ENCODE measurements at regions not wholly inside any gene's neighbourhood (a gene's known extent, or its start where the extent isn't known, plus 50 kb on each side); places are given as distances from the start of the nearest gene placed in this dataset.

DNA sequence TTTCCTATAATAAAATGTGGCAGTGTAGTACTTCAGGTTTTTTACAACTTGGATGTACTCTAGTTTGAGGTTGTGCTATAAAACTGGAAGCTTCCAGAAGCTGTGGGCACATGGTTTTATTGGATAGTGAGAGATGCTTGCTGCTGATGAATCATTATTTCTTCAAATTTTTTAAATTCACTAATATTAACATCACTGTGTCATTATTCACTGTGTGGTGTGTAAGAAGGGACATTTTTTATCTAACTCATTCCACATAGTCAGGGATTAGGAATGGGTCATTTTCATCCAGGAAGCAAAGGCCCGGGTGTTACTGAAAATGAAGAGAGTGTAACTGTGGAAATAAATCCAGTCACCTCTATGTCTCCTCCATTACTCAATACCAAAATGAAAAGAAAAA lies 421.0 kb downstream of the TENT5A start:
- WGBS, 2 donors, result 92 to 93% methylated on average over 1 of the region's 1 CpG
- Histone ChIP-seq H3K27me3 (ENCODE audit: control insufficient read depth in 3 of 3, insufficient read depth in 3 of 3, low read length in 2 of 3) (no peaks in the 10 kb centered on the region), H3K9ac (ENCODE audit: insufficient read depth in 1 of 2, low read length in 2 of 2) (no peak overlapping the region), H3K9me3 (ENCODE audit: control insufficient read depth in 4 of 4, insufficient read depth in 3 of 4, low read length in 3 of 4) (no peaks in the 10 kb centered on the region), H3K36me3 (ENCODE audit: control insufficient read depth in 4 of 4, insufficient read depth in 4 of 4, low read length in 4 of 4) (no peaks in the 10 kb centered on the region), H3K4me1 (ENCODE audit: control insufficient read depth in 5 of 5, insufficient read depth in 5 of 5, low read length in 5 of 5) (no peaks in the 10 kb centered on the region), H3K27ac (ENCODE audit: low read depth in 1 of 2, low read length in 1 of 2) (no peak overlapping the region), H3K4me3 (no peak overlapping the region)
- TF ChIP-seq, protein P1, sequence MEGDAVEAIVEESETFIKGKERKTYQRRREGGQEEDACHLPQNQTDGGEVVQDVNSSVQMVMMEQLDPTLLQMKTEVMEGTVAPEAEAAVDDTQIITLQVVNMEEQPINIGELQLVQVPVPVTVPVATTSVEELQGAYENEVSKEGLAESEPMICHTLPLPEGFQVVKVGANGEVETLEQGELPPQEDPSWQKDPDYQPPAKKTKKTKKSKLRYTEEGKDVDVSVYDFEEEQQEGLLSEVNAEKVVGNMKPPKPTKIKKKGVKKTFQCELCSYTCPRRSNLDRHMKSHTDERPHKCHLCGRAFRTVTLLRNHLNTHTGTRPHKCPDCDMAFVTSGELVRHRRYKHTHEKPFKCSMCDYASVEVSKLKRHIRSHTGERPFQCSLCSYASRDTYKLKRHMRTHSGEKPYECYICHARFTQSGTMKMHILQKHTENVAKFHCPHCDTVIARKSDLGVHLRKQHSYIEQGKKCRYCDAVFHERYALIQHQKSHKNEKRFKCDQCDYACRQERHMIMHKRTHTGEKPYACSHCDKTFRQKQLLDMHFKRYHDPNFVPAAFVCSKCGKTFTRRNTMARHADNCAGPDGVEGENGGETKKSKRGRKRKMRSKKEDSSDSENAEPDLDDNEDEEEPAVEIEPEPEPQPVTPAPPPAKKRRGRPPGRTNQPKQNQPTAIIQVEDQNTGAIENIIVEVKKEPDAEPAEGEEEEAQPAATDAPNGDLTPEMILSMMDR (IDR thresholded peaks at IDR 0.05; ENCODE audit: control extremely low read depth, extremely low read depth), result no peak
- ATAC-seq (ENCODE audit: insufficient read depth, low FRiP score) (no peak), DNase-seq (no peak)

DNA sequence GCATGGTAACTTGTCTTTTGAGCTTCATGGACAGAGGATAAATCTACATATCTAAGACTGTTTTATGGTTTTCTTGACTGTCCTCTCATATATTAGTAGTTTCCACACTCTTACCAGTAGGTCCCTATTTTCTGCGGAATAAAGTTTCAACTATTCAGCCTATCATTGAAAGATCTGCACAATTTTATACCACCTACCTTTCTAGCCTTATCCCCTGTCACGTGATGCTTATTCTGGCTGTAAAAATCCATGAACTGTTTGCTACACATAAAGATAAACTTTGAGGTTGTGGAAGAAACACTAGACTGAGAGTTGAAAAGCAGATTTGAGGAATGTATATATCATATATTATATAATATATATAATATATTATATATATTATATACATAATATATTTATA lies 423.8 kb downstream of the TENT5A start:
- Histone ChIP-seq H3K9me3 (ENCODE audit: control insufficient read depth in 4 of 4, insufficient read depth in 3 of 4, low read length in 3 of 4) (no peaks in the 10 kb centered on the region), H3K27ac (ENCODE audit: low read depth in 1 of 2, low read length in 1 of 2) (no peak overlapping the region), H3K9ac (ENCODE audit: insufficient read depth in 1 of 2, low read length in 2 of 2) (no peak overlapping the region), H3K36me3 (ENCODE audit: control insufficient read depth in 4 of 4, insufficient read depth in 4 of 4, low read length in 4 of 4) (no peaks in the 10 kb centered on the region), H3K4me1 (ENCODE audit: control insufficient read depth in 5 of 5, insufficient read depth in 5 of 5, low read length in 5 of 5) (no peaks in the 10 kb centered on the region), H3K27me3 (ENCODE audit: control insufficient read depth in 3 of 3, insufficient read depth in 3 of 3, low read length in 2 of 3) (no peaks in the 10 kb centered on the region), H3K4me3 (no peak overlapping the region)
- no peak for ATAC-seq (ENCODE audit: insufficient read depth, low FRiP score)
- 86 to 91% methylated on average over 2 of the region's 2 CpGs for WGBS, 2 donors
- DNase-seq, result no peak
- TF ChIP-seq, protein P1 (IDR thresholded peaks at IDR 0.05; ENCODE audit: control extremely low read depth, extremely low read depth), result no peak

DNA sequence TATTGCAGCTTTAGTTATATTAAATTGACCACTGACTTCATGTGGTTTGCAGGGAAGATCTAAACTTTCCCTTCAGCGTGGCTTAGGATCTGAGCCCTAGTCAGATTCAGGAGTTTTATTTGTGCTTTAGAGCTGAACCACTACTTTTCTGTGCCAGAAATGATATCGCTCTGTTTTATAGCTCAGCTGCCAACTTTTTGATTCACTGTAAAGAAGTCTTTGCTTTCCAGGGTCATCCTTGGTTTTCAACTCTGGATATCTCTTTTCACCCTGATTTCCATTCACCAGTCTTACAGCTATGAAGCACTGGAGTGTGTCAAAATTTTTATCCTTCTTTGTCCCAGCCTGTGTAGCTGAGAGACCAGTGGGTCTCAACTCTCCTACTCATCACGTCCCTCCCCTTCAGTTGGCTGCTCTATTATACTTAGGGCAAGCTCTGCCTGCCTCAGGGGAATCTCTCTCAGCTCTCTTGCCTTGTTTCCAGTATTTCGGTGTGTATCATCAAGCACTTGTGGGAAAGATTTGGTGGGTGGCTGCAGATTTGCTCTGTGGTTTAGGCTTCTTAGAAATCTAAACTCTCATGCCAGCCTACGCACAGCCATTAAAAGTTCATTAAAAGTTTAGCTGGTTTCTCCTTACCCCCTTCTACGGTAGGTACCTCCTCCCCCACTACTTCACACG lies 425.5 kb downstream of the TENT5A start:
- TF ChIP-seq, protein P1 (IDR thresholded peaks at IDR 0.05; ENCODE audit: control extremely low read depth, extremely low read depth), result no peak
- peak in 2 of 3 donors; percentile 2 to 14 for DNase-seq
- ATAC-seq (ENCODE audit: insufficient read depth, low FRiP score), result no peak
- Histone ChIP-seq H3K9me3 (ENCODE audit: control insufficient read depth in 4 of 4, insufficient read depth in 3 of 4, low read length in 3 of 4) (no peaks in the 10 kb centered on the region), H3K9ac (ENCODE audit: insufficient read depth in 1 of 2, low read length in 2 of 2) (no peak overlapping the region), H3K27ac (ENCODE audit: low read depth in 1 of 2, low read length in 1 of 2) (no peak overlapping the region), H3K4me3 (no peak overlapping the region), H3K4me1 (ENCODE audit: control insufficient read depth in 5 of 5, insufficient read depth in 5 of 5, low read length in 5 of 5) (no peaks in the 10 kb centered on the region), H3K36me3 (ENCODE audit: control insufficient read depth in 4 of 4, insufficient read depth in 4 of 4, low read length in 4 of 4) (no peaks in the 10 kb centered on the region), H3K27me3 (ENCODE audit: control insufficient read depth in 3 of 3, insufficient read depth in 3 of 3, low read length in 2 of 3) (no peaks in the 10 kb centered on the region)
- 70 to 73% methylated on average over 7 of the region's 7 CpGs for WGBS, 2 donors

DNA sequence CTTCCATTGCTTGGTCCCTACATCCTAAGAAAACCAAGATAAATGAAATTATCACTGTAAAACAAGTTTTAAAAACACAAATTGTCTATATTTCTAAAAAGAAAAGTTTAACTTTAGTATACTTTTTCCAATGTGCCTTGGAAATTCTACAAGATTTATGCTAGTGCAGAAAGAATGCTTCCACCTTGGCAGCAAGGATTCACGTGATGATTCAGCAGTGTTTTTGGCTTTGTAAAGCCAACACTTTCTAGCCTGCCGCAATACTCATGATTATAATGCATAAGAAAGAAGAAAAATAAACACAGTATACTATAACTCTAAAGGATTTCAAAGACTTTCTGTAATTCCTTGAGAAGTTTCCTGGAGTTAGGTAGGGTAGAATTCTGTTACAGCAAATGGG lies 442.7 kb downstream of the TENT5A start:
- Histone ChIP-seq H3K9me3 (ENCODE audit: control insufficient read depth in 4 of 4, insufficient read depth in 3 of 4, low read length in 3 of 4) (peaks cover 0 to 3% (median 1%) of the 10 kb centered on the region in 4 donors), H3K9ac (ENCODE audit: insufficient read depth in 1 of 2, low read length in 2 of 2) (no peak overlapping the region), H3K27ac (ENCODE audit: low read depth in 1 of 2, low read length in 1 of 2) (no peak overlapping the region), H3K4me1 (ENCODE audit: control insufficient read depth in 5 of 5, insufficient read depth in 5 of 5, low read length in 5 of 5) (peaks cover 0 to 4% (median 0%) of the 10 kb centered on the region in 5 donors), H3K4me3 (no peak overlapping the region), H3K27me3 (ENCODE audit: control insufficient read depth in 3 of 3, insufficient read depth in 3 of 3, low read length in 2 of 3) (no peaks in the 10 kb centered on the region), H3K36me3 (ENCODE audit: control insufficient read depth in 4 of 4, insufficient read depth in 4 of 4, low read length in 4 of 4) (no peaks in the 10 kb centered on the region)
- TF ChIP-seq, protein P1 (IDR thresholded peaks at IDR 0.05; ENCODE audit: control extremely low read depth, extremely low read depth), result no peak
- ATAC-seq (ENCODE audit: insufficient read depth, low FRiP score) (no peak), DNase-seq (no peak)
- 92 to 96% methylated on average over 2 of the region's 2 CpGs for WGBS, 2 donors

Measured in lung (tissue), 11 donors.